Panc1 (cell line): ENCODE measurements at regions not wholly inside any gene's neighbourhood (a gene's known extent, or its start where the extent isn't known, plus 50 kb on each side); places are given as distances from the start of the nearest gene placed in this dataset.

Experiments
- ATAC-seq: fragments of 200-7000 bp; cut with Tn5 transposase; 2 replicates; pipeline ENCODE4 v1.9.1; 2020; ENCODE audit warnings: mild to moderate bottlenecking, moderate library complexity
- BruUV-seq: library from RNA; stranded (reverse); fragments of 400-500 nt; replicated peaks from 2 replicates; lab custom pipeline; 2021; lab: Mats Ljungman, UMichigan
- CTCF ChIA-PET: fragments of 300-600 bp; sonication (Branson Sonifier 250); formaldehyde crosslinking; loops from one replicate; lab custom pipeline; 2022; ENCODE audit warnings: antibody characterized with exemption; lab: Charles Lee
- POLR2A ChIA-PET: fragments of 300-600 bp; sonication (Branson Sonifier 250); formaldehyde crosslinking; loops from one replicate; lab custom pipeline; 2022; ENCODE audit warnings: antibody characterized with exemption; lab: Charles Lee
- DNase-seq: peaks from one replicate; pipeline ENCODE4 v3.0.0-alpha.2; 2010; ENCODE audit warnings: low read depth, low spot score
- H3K27ac ChIP-seq: 2 replicates; pipeline ENCODE4 v1.5.1; 2011; ENCODE audit warnings: mild to moderate bottlenecking, low read length, inconsistent platforms
- H3K27me3 ChIP-seq: fragments of 200-500 bp; sonication (Bioruptor generic); 2 replicates; pipeline ENCODE4 v1.6.0; 2014; ENCODE audit warnings: low read length, inconsistent platforms; ENCODE audit not compliant: control insufficient read depth, insufficient read depth
- H3K36me3 ChIP-seq: fragments of 200-500 bp; sonication (Bioruptor generic); 2 replicates; pipeline ENCODE4 v1.5.1; 2014; ENCODE audit warnings: inconsistent platforms, mild to moderate bottlenecking, low read length, moderate library complexity; ENCODE audit not compliant: control insufficient read depth, insufficient read depth
- H3K4me1 ChIP-seq: 2 replicates; pipeline ENCODE4 v1.5.1; 2011; ENCODE audit warnings: inconsistent platforms, mild to moderate bottlenecking, low read length, moderate library complexity; ENCODE audit not compliant: control insufficient read depth, insufficient read depth
- H3K4me3 ChIP-seq, 2 experiments: 2 replicates each; pipeline ENCODE4 v1.5.1; 2011 to 2012; ENCODE audit warnings: low read depth in 2 of 2, low read length in 2 of 2, mild to moderate bottlenecking in 2 of 2, inconsistent platforms in 1 of 2, moderate library complexity in 1 of 2
- H3K9me3 ChIP-seq: fragments of 200-500 bp; sonication (Bioruptor generic); 2 replicates; pipeline ENCODE4 v1.5.1; 2014; ENCODE audit warnings: low read depth, mild to moderate bottlenecking, inconsistent platforms, low read length, moderate library complexity; ENCODE audit not compliant: control insufficient read depth, insufficient read depth
- POLR2AphosphoS5 ChIP-seq: IDR thresholded peaks from 2 replicates; pipeline ENCODE4 v1.6.1; 2012; ENCODE audit warnings: mild to moderate bottlenecking, low read depth, low read length, moderate library complexity
- SIN3A ChIP-seq: IDR thresholded peaks from 2 replicates; pipeline ENCODE4 v1.6.1; 2012; ENCODE audit warnings: low read depth, mild to moderate bottlenecking, low read length, moderate library complexity, borderline replicate concordance; ENCODE audit not compliant: insufficient read depth
- TCF7L2 ChIP-seq: IDR thresholded peaks from 2 replicates; pipeline ENCODE4 v1.6.1; 2011; ENCODE audit warnings: mild to moderate bottlenecking, low read depth, low read length, inconsistent platforms
- in situ Hi-C: cut with HindIII; loops from 2 replicates; pipeline ENCODE4 v1.10.0; 2016; ENCODE audit warnings: low sequenced_read_pairs, low pct_unique_long_range_greater_than_20kb
- intact Hi-C: fragments of 100-400 bp; cut with micrococcal nuclease; formaldehyde crosslinking; loops from one replicate; pipeline ENCODE4 v1.10.0; 2022; ENCODE audit not compliant: unreplicated experiment
- TF ChIP-seq, protein P1 (sequence below), 2 experiments: IDR thresholded peaks; 2 replicates each; pipeline ENCODE4 v1.6.1; 2011 to 2012; ENCODE audit warnings: low read depth in 2 of 2, control low read depth in 1 of 2, low read length in 1 of 2, mild to moderate bottlenecking in 1 of 2, moderate library complexity in 1 of 2; ENCODE audit not compliant: insufficient read depth in 1 of 2
- TF ChIP-seq, protein P2 (sequence below): fragments of 450-650 bp; IDR thresholded peaks from 2 replicates; pipeline ENCODE4 v1.5.1; 2017; ENCODE audit warnings: mild to moderate bottlenecking

DNA sequence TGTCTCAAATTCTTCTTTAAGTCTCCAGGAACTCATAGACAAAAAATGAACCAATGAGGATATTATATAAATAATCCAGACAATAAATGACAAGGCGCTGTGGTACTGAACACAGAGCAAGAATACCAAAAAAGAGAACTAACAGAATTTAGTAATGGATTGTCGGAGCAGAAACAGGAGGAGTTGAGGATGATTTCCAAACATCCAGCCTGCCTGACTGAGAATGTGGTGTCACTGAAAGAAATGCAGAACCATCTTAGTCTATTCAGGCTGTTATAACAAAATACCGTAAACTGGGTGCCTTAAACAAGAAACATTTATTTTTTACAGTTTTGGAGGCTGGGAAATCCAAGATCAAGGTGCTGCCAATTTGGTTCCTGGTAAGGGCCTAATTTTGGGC lies 79.7 kb downstream of the RGS2 start:
- no peaks in the 10 kb centered on the region for H3K9me3 ChIP-seq
- ATAC-seq: no peak
- BruUV-seq: no TSS peak
- H3K4me3 ChIP-seq: no peak overlapping the region
- intact Hi-C loops (no loop called here), in situ Hi-C loops (no loop called here)
- DNase-seq: no peak
- H3K4me1 ChIP-seq: no peaks in the 10 kb centered on the region
- ChIA-PET CTCF (no interaction called here), POLR2A (no interaction called here)
- TF ChIP-seq, protein P1, sequence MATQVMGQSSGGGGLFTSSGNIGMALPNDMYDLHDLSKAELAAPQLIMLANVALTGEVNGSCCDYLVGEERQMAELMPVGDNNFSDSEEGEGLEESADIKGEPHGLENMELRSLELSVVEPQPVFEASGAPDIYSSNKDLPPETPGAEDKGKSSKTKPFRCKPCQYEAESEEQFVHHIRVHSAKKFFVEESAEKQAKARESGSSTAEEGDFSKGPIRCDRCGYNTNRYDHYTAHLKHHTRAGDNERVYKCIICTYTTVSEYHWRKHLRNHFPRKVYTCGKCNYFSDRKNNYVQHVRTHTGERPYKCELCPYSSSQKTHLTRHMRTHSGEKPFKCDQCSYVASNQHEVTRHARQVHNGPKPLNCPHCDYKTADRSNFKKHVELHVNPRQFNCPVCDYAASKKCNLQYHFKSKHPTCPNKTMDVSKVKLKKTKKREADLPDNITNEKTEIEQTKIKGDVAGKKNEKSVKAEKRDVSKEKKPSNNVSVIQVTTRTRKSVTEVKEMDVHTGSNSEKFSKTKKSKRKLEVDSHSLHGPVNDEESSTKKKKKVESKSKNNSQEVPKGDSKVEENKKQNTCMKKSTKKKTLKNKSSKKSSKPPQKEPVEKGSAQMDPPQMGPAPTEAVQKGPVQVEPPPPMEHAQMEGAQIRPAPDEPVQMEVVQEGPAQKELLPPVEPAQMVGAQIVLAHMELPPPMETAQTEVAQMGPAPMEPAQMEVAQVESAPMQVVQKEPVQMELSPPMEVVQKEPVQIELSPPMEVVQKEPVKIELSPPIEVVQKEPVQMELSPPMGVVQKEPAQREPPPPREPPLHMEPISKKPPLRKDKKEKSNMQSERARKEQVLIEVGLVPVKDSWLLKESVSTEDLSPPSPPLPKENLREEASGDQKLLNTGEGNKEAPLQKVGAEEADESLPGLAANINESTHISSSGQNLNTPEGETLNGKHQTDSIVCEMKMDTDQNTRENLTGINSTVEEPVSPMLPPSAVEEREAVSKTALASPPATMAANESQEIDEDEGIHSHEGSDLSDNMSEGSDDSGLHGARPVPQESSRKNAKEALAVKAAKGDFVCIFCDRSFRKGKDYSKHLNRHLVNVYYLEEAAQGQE (IDR thresholded peaks at IDR 0.05; ENCODE audit: insufficient read depth in 1 of 2, low read depth in 2 of 2, low read length in 1 of 2): no peak
- TF ChIP-seq TCF7L2: no peak
- TF ChIP-seq POLR2AphosphoS5: no peak
- no peak for TF ChIP-seq SIN3A
- TF ChIP-seq, protein P2, sequence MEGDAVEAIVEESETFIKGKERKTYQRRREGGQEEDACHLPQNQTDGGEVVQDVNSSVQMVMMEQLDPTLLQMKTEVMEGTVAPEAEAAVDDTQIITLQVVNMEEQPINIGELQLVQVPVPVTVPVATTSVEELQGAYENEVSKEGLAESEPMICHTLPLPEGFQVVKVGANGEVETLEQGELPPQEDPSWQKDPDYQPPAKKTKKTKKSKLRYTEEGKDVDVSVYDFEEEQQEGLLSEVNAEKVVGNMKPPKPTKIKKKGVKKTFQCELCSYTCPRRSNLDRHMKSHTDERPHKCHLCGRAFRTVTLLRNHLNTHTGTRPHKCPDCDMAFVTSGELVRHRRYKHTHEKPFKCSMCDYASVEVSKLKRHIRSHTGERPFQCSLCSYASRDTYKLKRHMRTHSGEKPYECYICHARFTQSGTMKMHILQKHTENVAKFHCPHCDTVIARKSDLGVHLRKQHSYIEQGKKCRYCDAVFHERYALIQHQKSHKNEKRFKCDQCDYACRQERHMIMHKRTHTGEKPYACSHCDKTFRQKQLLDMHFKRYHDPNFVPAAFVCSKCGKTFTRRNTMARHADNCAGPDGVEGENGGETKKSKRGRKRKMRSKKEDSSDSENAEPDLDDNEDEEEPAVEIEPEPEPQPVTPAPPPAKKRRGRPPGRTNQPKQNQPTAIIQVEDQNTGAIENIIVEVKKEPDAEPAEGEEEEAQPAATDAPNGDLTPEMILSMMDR: no peak
- no peaks in the 10 kb centered on the region for H3K27me3 ChIP-seq
- no peak overlapping the region for H3K27ac ChIP-seq
- no peaks in the 10 kb centered on the region for H3K36me3 ChIP-seq

DNA sequence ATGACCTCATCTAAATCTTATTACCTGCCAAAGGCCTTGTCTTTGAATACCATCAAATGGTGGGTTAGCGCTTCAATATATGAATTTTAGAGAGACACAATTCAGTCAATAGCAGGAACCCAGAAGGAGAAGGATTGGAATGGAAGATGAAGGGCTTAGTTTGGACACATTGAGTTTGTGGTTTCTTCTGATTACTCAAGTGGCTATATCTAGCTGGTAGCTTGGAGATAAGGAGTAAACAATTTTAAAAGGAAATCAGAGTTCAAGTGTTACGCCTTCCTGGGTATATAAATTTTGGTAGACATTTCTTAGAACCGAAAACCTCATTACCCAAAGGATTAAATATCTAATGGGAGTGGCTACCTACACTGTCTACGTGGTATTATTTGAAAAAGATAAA lies 80.2 kb downstream of the RGS2 start:
- ATAC-seq: no peak
- Histone ChIP-seq H3K9me3 (no peaks in the 10 kb centered on the region), H3K27me3 (no peaks in the 10 kb centered on the region; the same call in 1 of the 2 replicates), H3K36me3 (no peaks in the 10 kb centered on the region), H3K4me3 (no peak overlapping the region), H3K4me1 (no peaks in the 10 kb centered on the region), H3K27ac (no peak overlapping the region)
- TF ChIP-seq TCF7L2: no peak
- no peak for TF ChIP-seq SIN3A
- TF ChIP-seq, protein P1 (IDR thresholded peaks at IDR 0.05; ENCODE audit: insufficient read depth in 1 of 2, low read depth in 2 of 2, low read length in 1 of 2): no peak
- TF ChIP-seq POLR2AphosphoS5: no peak
- TF ChIP-seq, protein P2: no peak
- intact Hi-C loops: no loop called here
- no TSS peak for BruUV-seq
- no peak for DNase-seq
- in situ Hi-C loops: no loop called here
- POLR2A ChIA-PET: no interaction called here
- CTCF ChIA-PET: no interaction called here
